22Rv1 (cell line): ENCODE measurements at regions not wholly inside any gene's neighbourhood (a gene's known extent, or its start where the extent isn't known, plus 50 kb on each side); places are given as distances from the start of the nearest gene placed in this dataset.

ENCODE experiments used
- H3K27ac ChIP-seq: fragments of 450-650 bp; 2 replicates; pipeline ENCODE4 v1.5.1; 2017
- CTCF ChIP-seq: fragments of 450-650 bp; IDR thresholded peaks from 2 replicates; pipeline ENCODE4 v1.5.1; 2017; ENCODE audit warnings: mild to moderate bottlenecking
- ZFX ChIP-seq: fragments of 450-650 bp; IDR thresholded peaks from 2 replicates; pipeline ENCODE4 v1.6.1; 2017; ENCODE audit warnings: antibody characterized with exemption, borderline replicate concordance

- H3K27ac ChIP-seq: no peak overlapping the region
- TF ChIP-seq CTCF: no peak
- TF ChIP-seq ZFX: no peak
These were observed 324.4 kb downstream of the MN1 start for GRCh38 chr22:27477171-27477570.

GRCh38 chr22:27480487-27480886 is 321.1 kb downstream of the MN1 start:
- H3K27ac ChIP-seq: no peak overlapping the region
- TF ChIP-seq ZFX: no peak
- no peak for TF ChIP-seq CTCF

- no peak overlapping the region for H3K27ac ChIP-seq
- TF ChIP-seq CTCF (no peak), ZFX (no peak)
These were observed 319.2 kb downstream of the MN1 start for GRCh38 chr22:27482402-27482801.

- no peak for TF ChIP-seq ZFX
- no peak for TF ChIP-seq CTCF
- H3K27ac ChIP-seq: no peak overlapping the region
These were observed 318.3 kb downstream of the MN1 start for GRCh38 chr22:27483095-27483785.

GRCh38 chr22:27485842-27486241 is 315.7 kb downstream of the MN1 start:
- TF ChIP-seq CTCF (no peak), ZFX (no peak)
- H3K27ac ChIP-seq: no peak overlapping the region

GRCh38 chr22:27487600-27488452 is 313.7 kb downstream of the MN1 start:
- TF ChIP-seq CTCF: no peak
- TF ChIP-seq ZFX: no peak
- H3K27ac ChIP-seq: no peak overlapping the region
